SK-N-SH (cell line): ENCODE measurements at regions not wholly inside any gene's neighbourhood (a gene's known extent, or its start where the extent isn't known, plus 50 kb on each side); places are given as distances from the start of the nearest gene placed in this dataset.

Source experiments
- CTCF ChIA-PET: fragments of 300-600, 350-600 bp; formaldehyde crosslinking; extraction: SDS; loops from one replicate; lab custom pipeline; 2021; lab: Yijun Ruan, JAX
- POLR2A ChIA-PET: fragments of 350-600 bp; sonication (Branson Sonifier 250); formaldehyde crosslinking; extraction: SDS; loops from one replicate; lab custom pipeline; 2020; ENCODE audit warnings: antibody characterized with exemption, inconsistent platforms; lab: Yijun Ruan, JAX
- DNase-seq: peaks from one replicate; pipeline ENCODE4 v3.0.0; 2012
- H2AFZ ChIP-seq: fragments of 200-600 bp; sonication (generic); 2 replicates; pipeline ENCODE4 v1.8.1; 2016; ENCODE audit warnings: antibody characterized with exemption, mild to moderate bottlenecking, low read depth
- H3F3A ChIP-seq: fragments of 200-600 bp; sonication (generic); replicated peaks from 2 replicates; pipeline ENCODE3; 2016; ENCODE audit warnings: antibody characterized with exemption, mild to moderate bottlenecking; ENCODE audit not compliant: insufficient read depth
- H3K27ac ChIP-seq, 2 experiments: fragments of 200-500 bp in 1 of 2; fragments of 200-600 bp in 1 of 2; sonication (Bioruptor generic) in 1 of 2; sonication (generic), shearing (Covaris generic) in 1 of 2; 2 replicates each; pipeline versions ENCODE4 v1.5.1 to v1.6.1; 2014 to 2016; ENCODE audit warnings: low read depth in 2 of 2, inconsistent platforms in 1 of 2, low read length in 1 of 2, mild to moderate bottlenecking in 1 of 2, mixed read lengths in 1 of 2
- H3K27me3 ChIP-seq: fragments of 200-600 bp; sonication (generic), shearing (Covaris generic); 2 replicates; pipeline ENCODE4 v1.6.1; 2016; ENCODE audit warnings: mixed run types; ENCODE audit not compliant: insufficient read depth
- H3K36me3 ChIP-seq, 2 experiments: fragments of 200-500 bp in 1 of 2; fragments of 200-600 bp in 1 of 2; sonication (Bioruptor generic) in 1 of 2; sonication (generic) in 1 of 2; replicated peaks in 1 of 2; 2 replicates each; pipeline versions ENCODE3 to v1.5.1; 2014 to 2016; ENCODE audit warnings: low read length in 1 of 2, mild to moderate bottlenecking in 1 of 2; ENCODE audit not compliant: insufficient read depth in 2 of 2, control insufficient read depth in 1 of 2
- H3K4me1 ChIP-seq, 2 experiments: fragments of 200-500 bp in 1 of 2; fragments of 200-600 bp in 1 of 2; sonication (Bioruptor generic) in 1 of 2; sonication (generic), shearing (Covaris generic) in 1 of 2; 2 replicates each; pipeline versions ENCODE4 v1.5.1 to v1.6.1; 2014 to 2016; ENCODE audit warnings: low read depth in 1 of 2, low read length in 1 of 2, mixed run types in 1 of 2; ENCODE audit not compliant: insufficient read depth in 2 of 2, control insufficient read depth in 1 of 2
- H3K4me2 ChIP-seq: fragments of 200-600 bp; sonication (generic), shearing (Covaris generic); 2 replicates; pipeline ENCODE4 v1.6.1; 2017; ENCODE audit warnings: mixed run types
- H3K4me3 ChIP-seq, 2 experiments: fragments of 200-500 bp in 1 of 2; fragments of 200-600 bp in 1 of 2; sonication (Bioruptor generic) in 1 of 2; sonication (generic), shearing (Covaris generic) in 1 of 2; 2 replicates each; pipeline versions ENCODE4 v1.5.1 to v1.8.1; 2014 to 2016; ENCODE audit warnings: low read depth in 2 of 2, inconsistent platforms in 1 of 2, low read length in 1 of 2, mild to moderate bottlenecking in 1 of 2, mixed read lengths in 1 of 2, moderate library complexity in 1 of 2
- H3K79me2 ChIP-seq: fragments of 200-600 bp; sonication (generic); 2 replicates; pipeline ENCODE4 v1.8.1; 2017; ENCODE audit warnings: mild to moderate bottlenecking; ENCODE audit not compliant: insufficient read depth
- H3K9ac ChIP-seq: fragments of 200-600 bp; sonication (generic); 2 replicates; pipeline ENCODE4 v1.6.1; 2017; ENCODE audit warnings: mixed run types
- H3K9me2 ChIP-seq: fragments of 200-600 bp; sonication (generic); 2 replicates; pipeline ENCODE4 v1.6.1; 2017; ENCODE audit warnings: mixed run types
- H3K9me3 ChIP-seq: fragments of 200-600 bp; sonication (generic); 2 replicates; pipeline ENCODE4 v1.6.1; 2017; ENCODE audit warnings: mixed run types, mild to moderate bottlenecking, moderate library complexity
- H4K20me1 ChIP-seq: fragments of 200-600 bp; sonication (generic); 2 replicates; pipeline ENCODE4 v1.6.1; 2017; ENCODE audit warnings: mild to moderate bottlenecking, mixed run types; ENCODE audit not compliant: insufficient read depth
- ELF1 ChIP-seq: IDR thresholded peaks from 2 replicates; pipeline ENCODE4 v1.4.0; 2012
- EP300 ChIP-seq, 2 experiments: IDR thresholded peaks; 2 replicates each; pipeline versions ENCODE4 v1.4.0 to v1.6.1; 2012; ENCODE audit warnings: borderline replicate concordance in 1 of 2, low read depth in 1 of 2, low read length in 1 of 2
- EZH2phosphoT487 ChIP-seq: fragments of 200-600 bp; sonication (generic); IDR thresholded peaks from 2 replicates; pipeline ENCODE4 v1.6.1; 2017; ENCODE audit warnings: low read depth, mixed run types, mild to moderate bottlenecking, antibody characterized with exemption, moderate library complexity, borderline replicate concordance
- FOSL2 ChIP-seq: IDR thresholded peaks from 2 replicates; pipeline ENCODE4 v1.4.0; 2012; ENCODE audit warnings: low read depth, mild to moderate bottlenecking, moderate library complexity, borderline replicate concordance
- FOXJ3 ChIP-seq: sonication (generic); formaldehyde crosslinking; IDR thresholded peaks from 2 replicates; pipeline ENCODE4 v1.5.1; 2020; ENCODE audit warnings: mild to moderate bottlenecking, missing genetic modification reagents
- FOXM1 ChIP-seq: IDR thresholded peaks from 2 replicates; pipeline ENCODE4 v1.4.0; 2012; ENCODE audit warnings: low read depth, mild to moderate bottlenecking
- GABPA ChIP-seq: IDR thresholded peaks from 2 replicates; pipeline ENCODE4 v1.4.0; 2012; ENCODE audit warnings: low read depth, mild to moderate bottlenecking
- GATA2 ChIP-seq: sonication (generic); formaldehyde crosslinking; IDR thresholded peaks from 2 replicates; pipeline ENCODE4 v1.5.0; 2020; ENCODE audit warnings: mild to moderate bottlenecking, missing genetic modification reagents
- JUND ChIP-seq: IDR thresholded peaks from 2 replicates; pipeline ENCODE4 v1.4.0; 2012
- MXI1 ChIP-seq: IDR thresholded peaks from 2 replicates; pipeline ENCODE4 v1.6.1; 2012; ENCODE audit warnings: mild to moderate bottlenecking, low read depth, low read length, improper control_type of control experiment
- NFIC ChIP-seq: IDR thresholded peaks from 2 replicates; pipeline ENCODE4 v1.4.0; 2012; ENCODE audit warnings: borderline replicate concordance
- REST ChIP-seq: IDR thresholded peaks from 2 replicates; pipeline ENCODE4 v1.6.1; 2012; ENCODE audit warnings: mild to moderate bottlenecking, low read depth, low read length, moderate library complexity
- RFX5 ChIP-seq: IDR thresholded peaks from 2 replicates; pipeline ENCODE4 v1.6.1; 2012; ENCODE audit warnings: mild to moderate bottlenecking, improper control_type of control experiment, low read length
- RXRA ChIP-seq: IDR thresholded peaks from 2 replicates; pipeline ENCODE4 v1.4.0; 2012; ENCODE audit warnings: low read depth, mild to moderate bottlenecking, borderline replicate concordance
- SIN3A ChIP-seq: IDR thresholded peaks from 2 replicates; pipeline ENCODE4 v1.6.1; 2012; ENCODE audit warnings: low read depth, mild to moderate bottlenecking, low read length, moderate library complexity, borderline replicate concordance
- TCF12 ChIP-seq: IDR thresholded peaks from 2 replicates; pipeline ENCODE4 v1.4.0; 2012
- TEAD4 ChIP-seq: IDR thresholded peaks from 2 replicates; pipeline ENCODE4 v1.4.0; 2012; ENCODE audit warnings: mild to moderate bottlenecking, borderline replicate concordance; ENCODE audit not compliant: insufficient read depth
- YY1 ChIP-seq: IDR thresholded peaks from 2 replicates; pipeline ENCODE4 v1.4.0; 2012; ENCODE audit warnings: low read depth, mild to moderate bottlenecking
- ZBTB33 ChIP-seq: IDR thresholded peaks from 2 replicates; pipeline ENCODE4 v1.4.0; 2012; ENCODE audit warnings: low read depth, borderline replicate concordance
- WGBS: methylation state at CpG from one replicate; pipeline ENCODE4 v1.1.6; 2017; ENCODE audit warnings: low lambda C conversion rate; 5-methylcytosine and 5-hydroxymethylcytosine counted together
- TF ChIP-seq, protein P1 (sequence below): IDR thresholded peaks from 2 replicates; pipeline ENCODE4 v1.4.0; 2012; ENCODE audit warnings: low read depth, borderline replicate concordance

DNA sequence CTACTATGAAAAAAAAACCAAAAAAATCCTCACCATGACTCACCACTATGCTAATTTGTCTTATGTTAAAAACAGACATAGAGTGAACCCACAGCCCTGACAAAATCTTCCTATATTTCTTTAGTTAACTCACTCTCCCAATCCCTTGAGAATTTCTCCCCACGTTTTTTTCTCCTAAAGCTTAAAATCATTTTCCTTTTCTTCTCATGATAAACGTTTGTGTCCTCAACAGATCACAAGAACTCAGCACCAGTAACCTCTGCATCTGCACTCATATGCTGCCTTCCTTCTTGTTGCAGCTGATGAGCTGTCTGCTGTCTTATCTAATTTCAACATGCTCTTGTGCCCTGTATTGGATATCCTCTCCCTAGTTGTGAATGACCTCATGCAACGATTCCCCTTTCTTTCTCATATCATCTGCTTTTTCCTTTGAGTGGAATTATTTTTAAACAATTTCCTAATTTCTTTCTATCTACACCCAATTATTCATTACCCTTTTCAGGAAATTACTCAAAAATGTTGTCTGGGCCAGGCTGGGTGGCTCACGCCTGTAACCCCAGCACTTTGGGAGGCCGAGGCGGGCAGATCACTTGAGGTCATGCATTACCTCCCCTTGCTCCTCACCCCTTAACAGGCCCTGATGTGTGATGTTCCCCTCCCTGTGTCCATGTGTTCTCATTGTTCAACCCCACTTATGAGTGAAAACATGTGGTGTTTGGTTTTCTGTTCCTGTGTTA lies 427.5 kb upstream of the MGAT4C start:
- no peaks in the 10 kb centered on the region for H4K20me1 ChIP-seq
- ChIA-PET CTCF (no interaction called here), POLR2A (no interaction called here)
- H3F3A ChIP-seq = peaks cover 6% of the 10 kb centered on the region
- H3K27me3 ChIP-seq = no peaks in the 10 kb centered on the region
- no peaks in the 10 kb centered on the region for H3K4me1 ChIP-seq
- TF ChIP-seq ZBTB33 (no peak), REST (no peak), YY1 (no peak), MXI1 (no peak), JUND (0 out of 2 replicates have a peak, but pooled peaks have one; percentile 19), RFX5 (no peak), TCF12 (0 out of 2 replicates have a peak, but pooled peaks have one; percentile 11), EP300 (IDR thresholded peaks at IDR 0.05; ENCODE audit: borderline replicate concordance in 1 of 2, low read depth in 1 of 2, low read length in 1 of 2) (no peak), FOXM1 (no peak), FOSL2 (peak; percentile 24; the same call in 1 of the 2 replicates)
- no peaks in the 10 kb centered on the region for H3K36me3 ChIP-seq
- no peak overlapping the region for H3K4me2 ChIP-seq
- no peaks in the 10 kb centered on the region for H3K9me3 ChIP-seq
- no peak for DNase-seq
- no peaks in the 10 kb centered on the region for H3K9me2 ChIP-seq
- no peaks in the 10 kb centered on the region for H3K79me2 ChIP-seq
- no peak overlapping the region for H3K4me3 ChIP-seq
- WGBS = 53% methylated on average over 6 of the region's 6 CpGs
- no peak overlapping the region for H3K9ac ChIP-seq
- H3K27ac ChIP-seq = peak overlapping the region in 1 of 2 experiments; percentile 37; a peak in 2 of 4 replicates
- H2AFZ ChIP-seq = 0 out of 2 replicates have a peak overlapping the region, but pooled peaks have one; percentile 12

GRCh38 chr12:86681060-86681459 lies 424.9 kb upstream of the MGAT4C start:
- no peaks in the 10 kb centered on the region for H4K20me1 ChIP-seq
- H3K27ac ChIP-seq = no peak overlapping the region
- H3K9me3 ChIP-seq = no peaks in the 10 kb centered on the region
- H3K4me1 ChIP-seq = no peaks in the 10 kb centered on the region
- DNase-seq = no peak
- no peaks in the 10 kb centered on the region for H3K79me2 ChIP-seq
- WGBS = 40% methylated on average over 1 of the region's 1 CpG
- CTCF ChIA-PET = no interaction called here
- H3K4me3 ChIP-seq = no peak overlapping the region
- POLR2A ChIA-PET = no interaction called here
- no peaks in the 10 kb centered on the region for H3K27me3 ChIP-seq
- no peaks in the 10 kb centered on the region for H3K9me2 ChIP-seq
- H3K4me2 ChIP-seq = no peak overlapping the region
- peaks cover 6% of the 10 kb centered on the region for H3F3A ChIP-seq
- H3K36me3 ChIP-seq = no peaks in the 10 kb centered on the region
- no peak overlapping the region for H3K9ac ChIP-seq
- H2AFZ ChIP-seq = no peak overlapping the region
- TF ChIP-seq TEAD4 = no peak
- no peak for TF ChIP-seq RXRA
- TF ChIP-seq FOXJ3 (CRISPR knock-in tag) = no peak
- no peak for TF ChIP-seq RFX5
- TF ChIP-seq, protein P1, sequence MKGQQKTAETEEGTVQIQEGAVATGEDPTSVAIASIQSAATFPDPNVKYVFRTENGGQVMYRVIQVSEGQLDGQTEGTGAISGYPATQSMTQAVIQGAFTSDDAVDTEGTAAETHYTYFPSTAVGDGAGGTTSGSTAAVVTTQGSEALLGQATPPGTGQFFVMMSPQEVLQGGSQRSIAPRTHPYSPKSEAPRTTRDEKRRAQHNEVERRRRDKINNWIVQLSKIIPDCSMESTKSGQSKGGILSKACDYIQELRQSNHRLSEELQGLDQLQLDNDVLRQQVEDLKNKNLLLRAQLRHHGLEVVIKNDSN = no peak
- no peak for TF ChIP-seq SIN3A
- TF ChIP-seq GABPA = no peak
- TF ChIP-seq EZH2phosphoT487 = no peak
- no peak for TF ChIP-seq NFIC
- no peak for TF ChIP-seq TCF12
- TF ChIP-seq FOSL2 = no peak
- no peak for TF ChIP-seq ELF1
- no peak for TF ChIP-seq GATA2 (CRISPR knock-in tag)
